ENCODE measurements at regions not wholly inside any gene's neighbourhood (a gene's known extent, or its start where the extent isn't known, plus 50 kb on each side); places are given as distances from the start of the nearest gene placed in this dataset.

GRCh38 chr9:84145031-84145430, 164.4 kb downstream of the RMI1 start:
- no peak overlapping the region for H3K27ac Mint-ChIP-seq
- H3K9me3 Mint-ChIP-seq: no peaks in the 10 kb centered on the region
- no peaks in the 10 kb centered on the region for H3K36me3 Mint-ChIP-seq (ENCODE audit: low read depth)
- H3K4me3 Mint-ChIP-seq: no peak overlapping the region
- peaks cover 42% of the 10 kb centered on the region for H3K27me3 Mint-ChIP-seq
- peaks cover 6% of the 10 kb centered on the region for H3K4me1 Mint-ChIP-seq (ENCODE audit: low read depth)

- Mint-ChIP-seq H3K36me3 (ENCODE audit: low read depth) (no peaks in the 10 kb centered on the region), H3K27ac (no peak overlapping the region)
Measured at GRCh38 chr9:84145780-84146179, 165.2 kb downstream of the RMI1 start.

GRCh38 chr9:84146893-84147710, 166.5 kb downstream of the RMI1 start:
- no peaks in the 10 kb centered on the region for H3K9me3 Mint-ChIP-seq
- H3K27ac Mint-ChIP-seq: no peak overlapping the region
- no peak overlapping the region for H3K4me3 Mint-ChIP-seq
- no peaks in the 10 kb centered on the region for H3K4me1 Mint-ChIP-seq (ENCODE audit: low read depth)
- H3K36me3 Mint-ChIP-seq (ENCODE audit: low read depth): no peaks in the 10 kb centered on the region
- H3K27me3 Mint-ChIP-seq: peaks cover 22% of the 10 kb centered on the region

More at GRCh38 chr9:84145780-84146179, 165.2 kb downstream of the RMI1 start:
- peaks cover 35% of the 10 kb centered on the region for H3K27me3 Mint-ChIP-seq
- no peaks in the 10 kb centered on the region for H3K9me3 Mint-ChIP-seq
- no peak overlapping the region for H3K4me3 Mint-ChIP-seq
- peaks cover 2% of the 10 kb centered on the region for H3K4me1 Mint-ChIP-seq (ENCODE audit: low read depth)

DNA sequence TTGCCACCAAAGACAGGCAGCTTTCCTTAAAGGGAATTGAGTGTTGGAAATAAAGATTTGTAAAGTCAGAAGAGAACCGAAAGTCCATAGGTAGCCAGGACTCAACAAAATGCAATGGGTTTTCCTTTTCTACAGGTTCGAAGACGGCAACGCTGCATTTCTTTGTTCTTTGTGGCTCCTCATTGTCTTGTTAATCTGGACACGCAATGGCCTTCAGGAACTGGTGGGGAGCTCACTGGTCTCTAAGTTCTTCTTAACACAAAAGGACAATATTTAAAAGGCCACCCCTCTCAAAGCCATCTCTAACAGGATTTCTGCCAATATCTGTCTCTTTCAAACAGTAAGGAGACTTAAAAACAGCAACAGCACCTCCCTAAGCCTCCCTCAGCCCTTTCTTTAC, 170.6 kb downstream of the RMI1 start:
- H3K4me3 Mint-ChIP-seq: no peak overlapping the region
- no peak overlapping the region for H3K27ac Mint-ChIP-seq
- no peaks in the 10 kb centered on the region for H3K4me1 Mint-ChIP-seq (ENCODE audit: low read depth)
- no peaks in the 10 kb centered on the region for H3K36me3 Mint-ChIP-seq (ENCODE audit: low read depth)
- H3K9me3 Mint-ChIP-seq: no peaks in the 10 kb centered on the region
- peaks cover 5% of the 10 kb centered on the region for H3K27me3 Mint-ChIP-seq

DNA sequence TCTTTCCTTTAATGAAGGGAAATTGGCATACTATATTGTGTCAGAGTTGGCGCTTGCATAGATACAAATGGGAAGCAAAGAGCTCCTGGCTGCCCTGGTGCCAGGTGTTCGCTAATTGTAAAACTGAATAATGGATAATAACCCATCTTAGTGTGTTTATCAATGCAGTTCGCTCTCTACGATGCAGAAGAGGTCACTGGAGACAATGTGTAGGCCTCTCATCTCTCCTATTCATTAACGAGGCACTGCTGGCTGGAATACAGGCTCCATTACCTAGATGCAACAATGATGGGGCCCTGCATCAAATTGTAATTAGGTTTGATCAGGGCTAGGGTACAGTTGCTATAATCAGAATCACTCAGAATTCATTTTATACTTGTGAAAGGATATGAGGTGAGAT, 171.0 kb downstream of the RMI1 start:
- H3K27me3 Mint-ChIP-seq: peaks cover 5% of the 10 kb centered on the region
- no peak overlapping the region for H3K27ac Mint-ChIP-seq
- H3K4me3 Mint-ChIP-seq: no peak overlapping the region
- no peaks in the 10 kb centered on the region for H3K36me3 Mint-ChIP-seq (ENCODE audit: low read depth)
- no peaks in the 10 kb centered on the region for H3K4me1 Mint-ChIP-seq (ENCODE audit: low read depth)
- no peaks in the 10 kb centered on the region for H3K9me3 Mint-ChIP-seq

- Mint-ChIP-seq H3K9me3 (no peaks in the 10 kb centered on the region), H3K4me3 (no peak overlapping the region), H3K27me3 (peaks cover 5% of the 10 kb centered on the region), H3K36me3 (ENCODE audit: low read depth) (no peaks in the 10 kb centered on the region), H3K4me1 (ENCODE audit: low read depth) (no peaks in the 10 kb centered on the region), H3K27ac (no peak overlapping the region)
Measured at GRCh38 chr9:84152204-84152603, 171.6 kb downstream of the RMI1 start.

GRCh38 chr9:84153885-84154284, 173.3 kb downstream of the RMI1 start:
- Mint-ChIP-seq H3K27me3 (peaks cover 9% of the 10 kb centered on the region), H3K27ac (no peak overlapping the region), H3K9me3 (no peaks in the 10 kb centered on the region), H3K36me3 (ENCODE audit: low read depth) (no peaks in the 10 kb centered on the region), H3K4me1 (ENCODE audit: low read depth) (no peaks in the 10 kb centered on the region), H3K4me3 (no peak overlapping the region)

- no peak overlapping the region for H3K27ac Mint-ChIP-seq
- no peak overlapping the region for H3K4me3 Mint-ChIP-seq
- no peaks in the 10 kb centered on the region for H3K4me1 Mint-ChIP-seq (ENCODE audit: low read depth)
- no peaks in the 10 kb centered on the region for H3K36me3 Mint-ChIP-seq (ENCODE audit: low read depth)
- peaks cover 14% of the 10 kb centered on the region for H3K27me3 Mint-ChIP-seq
- H3K9me3 Mint-ChIP-seq: no peaks in the 10 kb centered on the region
Measured at GRCh38 chr9:84154320-84154719, 173.7 kb downstream of the RMI1 start.

- H3K9me3 Mint-ChIP-seq: no peaks in the 10 kb centered on the region
- H3K27ac Mint-ChIP-seq: no peak overlapping the region
- H3K4me3 Mint-ChIP-seq: no peak overlapping the region
- no peaks in the 10 kb centered on the region for H3K4me1 Mint-ChIP-seq (ENCODE audit: low read depth)
- peaks cover 27% of the 10 kb centered on the region for H3K27me3 Mint-ChIP-seq
- H3K36me3 Mint-ChIP-seq (ENCODE audit: low read depth): no peaks in the 10 kb centered on the region
Measured at GRCh38 chr9:84163052-84163650, 177.4 kb downstream of the SLC28A3 start.

GRCh38 chr9:84166891-84167290, 173.7 kb downstream of the SLC28A3 start:
- Mint-ChIP-seq H3K36me3 (ENCODE audit: low read depth) (no peaks in the 10 kb centered on the region), H3K27ac (peak overlapping the region; percentile 0), H3K27me3 (peaks cover 4% of the 10 kb centered on the region), H3K4me3 (no peak overlapping the region), H3K9me3 (no peaks in the 10 kb centered on the region), H3K4me1 (ENCODE audit: low read depth) (no peaks in the 10 kb centered on the region)

- Mint-ChIP-seq H3K4me1 (ENCODE audit: low read depth) (no peaks in the 10 kb centered on the region), H3K27me3 (no peaks in the 10 kb centered on the region), H3K27ac (no peak overlapping the region), H3K4me3 (no peak overlapping the region), H3K9me3 (no peaks in the 10 kb centered on the region), H3K36me3 (ENCODE audit: low read depth) (no peaks in the 10 kb centered on the region)
Measured at GRCh38 chr9:84169240-84169639, 171.3 kb downstream of the SLC28A3 start.

DNA sequence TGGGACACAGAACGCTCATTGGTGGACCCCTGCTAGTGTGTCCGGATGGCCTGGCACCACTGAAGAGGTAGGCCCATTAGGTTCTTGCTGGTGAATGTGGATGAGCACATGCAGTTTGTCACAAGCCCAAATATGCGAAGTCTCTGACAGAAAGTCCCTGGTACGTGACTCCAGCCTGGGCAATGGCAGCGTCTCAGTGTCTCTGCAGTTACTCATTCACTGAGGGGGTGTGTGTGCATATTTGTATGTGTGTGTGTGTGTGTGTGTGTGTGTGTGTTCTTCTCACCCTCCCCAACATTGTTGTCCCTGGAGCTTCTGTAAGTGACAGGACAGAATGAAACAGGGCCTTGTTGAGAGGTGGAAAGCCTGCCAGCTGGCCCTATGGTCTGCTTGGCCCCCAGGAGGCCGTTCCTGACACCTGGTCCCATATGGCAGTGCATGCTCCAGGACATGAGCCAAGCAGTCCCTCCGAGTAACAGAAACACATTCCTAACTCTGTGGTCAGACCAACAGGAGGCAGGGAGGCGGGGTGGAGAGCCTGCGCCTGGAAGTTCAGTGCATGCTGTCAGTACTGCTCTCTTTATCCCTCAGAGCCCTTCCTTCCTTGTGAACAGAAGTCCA, 169.9 kb downstream of the SLC28A3 start:
- no peaks in the 10 kb centered on the region for H3K9me3 Mint-ChIP-seq
- no peaks in the 10 kb centered on the region for H3K27me3 Mint-ChIP-seq
- H3K4me3 Mint-ChIP-seq: no peak overlapping the region
- no peak overlapping the region for H3K27ac Mint-ChIP-seq
- no peaks in the 10 kb centered on the region for H3K4me1 Mint-ChIP-seq (ENCODE audit: low read depth)
- H3K36me3 Mint-ChIP-seq (ENCODE audit: low read depth): no peaks in the 10 kb centered on the region

GRCh38 chr9:84173961-84174360, 166.6 kb downstream of the SLC28A3 start:
- no peak overlapping the region for H3K4me3 Mint-ChIP-seq
- no peaks in the 10 kb centered on the region for H3K27me3 Mint-ChIP-seq
- H3K27ac Mint-ChIP-seq: no peak overlapping the region
- no peaks in the 10 kb centered on the region for H3K9me3 Mint-ChIP-seq
- H3K36me3 Mint-ChIP-seq (ENCODE audit: low read depth): no peaks in the 10 kb centered on the region
- H3K4me1 Mint-ChIP-seq (ENCODE audit: low read depth): no peaks in the 10 kb centered on the region

DNA sequence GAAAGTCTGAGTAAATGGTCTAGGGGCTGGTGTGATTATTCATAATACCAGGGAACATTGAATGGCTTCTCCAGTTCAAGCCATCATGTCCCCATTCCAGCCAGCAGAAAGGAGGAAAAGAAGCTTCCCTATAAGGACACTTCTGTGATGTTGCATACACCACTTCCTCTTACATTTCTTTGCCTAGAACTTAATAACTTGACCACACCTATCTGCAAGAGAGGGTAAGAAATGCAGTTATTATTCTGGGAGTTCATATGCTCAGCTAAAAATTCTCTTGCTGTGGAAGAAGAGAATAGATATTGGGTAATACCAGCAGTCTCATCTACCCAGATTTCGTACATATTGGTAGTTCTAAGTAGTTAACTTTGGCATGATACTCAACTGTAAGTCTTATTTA, 166.1 kb downstream of the SLC28A3 start:
- Mint-ChIP-seq H3K36me3 (ENCODE audit: low read depth) (no peaks in the 10 kb centered on the region), H3K27me3 (no peaks in the 10 kb centered on the region), H3K27ac (no peak overlapping the region), H3K9me3 (no peaks in the 10 kb centered on the region), H3K4me3 (no peak overlapping the region), H3K4me1 (ENCODE audit: low read depth) (no peaks in the 10 kb centered on the region)

DNA sequence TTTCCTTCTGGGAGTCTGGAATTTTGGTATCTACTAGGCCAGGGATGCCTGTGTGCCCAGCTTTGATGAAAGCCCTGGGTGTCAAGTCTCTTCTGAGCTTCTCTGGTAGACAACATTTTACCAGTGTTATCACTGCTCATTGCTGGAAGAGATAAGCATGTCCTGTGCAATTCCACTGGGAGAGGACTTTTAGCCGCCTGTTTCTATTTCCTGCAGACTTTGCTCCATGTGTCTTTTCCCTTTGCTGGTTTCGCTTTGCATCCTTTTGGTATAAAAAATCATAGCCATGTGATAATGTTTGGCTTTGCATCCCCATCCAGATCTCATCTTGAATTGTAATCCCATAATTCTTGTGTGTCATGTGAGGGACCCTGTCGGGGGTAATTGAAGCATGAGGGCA, 163.2 kb downstream of the SLC28A3 start:
- Mint-ChIP-seq H3K27me3 (no peaks in the 10 kb centered on the region), H3K4me1 (ENCODE audit: low read depth) (no peaks in the 10 kb centered on the region)

More for the DNA sequence above, 163.2 kb downstream of the SLC28A3 start:
- Mint-ChIP-seq H3K4me3 (no peak overlapping the region), H3K9me3 (no peaks in the 10 kb centered on the region), H3K36me3 (ENCODE audit: low read depth) (no peaks in the 10 kb centered on the region), H3K27ac (no peak overlapping the region)

Measured in stimulated activated naive CD8-positive, alpha-beta T cell treated with anti-CD3 and anti-CD28 coated beads, Interleukin-15, Interleukin-2, amounts not matched to agents 100 ng/mL and 50 ng/mL, for 24 hours (primary cell).